22Rv1 (cell line): ENCODE measurements at regions not wholly inside any gene's neighbourhood (a gene's known extent, or its start where the extent isn't known, plus 50 kb on each side); places are given as distances from the start of the nearest gene placed in this dataset.

Experiments used
- H3K27ac ChIP-seq: fragments of 450-650 bp; 2 replicates; pipeline ENCODE4 v1.5.1; 2017
- CTCF ChIP-seq: fragments of 450-650 bp; IDR thresholded peaks from 2 replicates; pipeline ENCODE4 v1.5.1; 2017; ENCODE audit warnings: mild to moderate bottlenecking
- ZFX ChIP-seq: fragments of 450-650 bp; IDR thresholded peaks from 2 replicates; pipeline ENCODE4 v1.6.1; 2017; ENCODE audit warnings: antibody characterized with exemption, borderline replicate concordance

GRCh38 chr4:181138116-181138515 lies 1105.1 kb upstream of the TENM3 start:
- no peak for TF ChIP-seq CTCF
- no peak for TF ChIP-seq ZFX

GRCh38 chr4:181140037-181140603 lies 1103.1 kb upstream of the TENM3 start:
- H3K27ac ChIP-seq = no peak overlapping the region
- TF ChIP-seq ZFX = no peak
- TF ChIP-seq CTCF = no peak

More at GRCh38 chr4:181138116-181138515, 1105.1 kb upstream of the TENM3 start:
- H3K27ac ChIP-seq = no peak overlapping the region

GRCh38 chr4:181143250-181143854 lies 1099.8 kb upstream of the TENM3 start:
- H3K27ac ChIP-seq = no peak overlapping the region
- TF ChIP-seq CTCF (peak; percentile 88), ZFX (no peak)

GRCh38 chr4:181146051-181146450 lies 1097.2 kb upstream of the TENM3 start:
- TF ChIP-seq CTCF (no peak), ZFX (no peak)
- no peak overlapping the region for H3K27ac ChIP-seq

- no peak for TF ChIP-seq CTCF
- no peak overlapping the region for H3K27ac ChIP-seq
Measured at GRCh38 chr4:181147416-181147951, 1095.7 kb upstream of the TENM3 start.

GRCh38 chr4:181148470-181148869 lies 1094.7 kb upstream of the TENM3 start:
- TF ChIP-seq ZFX (no peak), CTCF (no peak)
- no peak overlapping the region for H3K27ac ChIP-seq

- no peak overlapping the region for H3K27ac ChIP-seq
- TF ChIP-seq ZFX = no peak
- no peak for TF ChIP-seq CTCF
Measured at GRCh38 chr4:181150191-181150590, 1093.0 kb upstream of the TENM3 start.
